Thyroid gland (tissue), 4 donors: ENCODE measurements at regions not wholly inside any gene's neighbourhood (a gene's known extent, or its start where the extent isn't known, plus 50 kb on each side); places are given as distances from the start of the nearest gene placed in this dataset.

Experiments used
- DNase-seq, 2 donors: peaks; one replicate each; pipeline ENCODE4 v3.0.0-alpha.2; 2019
- H3K27ac ChIP-seq, 3 donors: fragments of 200-600 bp; sonication (generic); 1 replicate in 2 of 3; 2 replicates in 1 of 3; pipeline ENCODE4 v1.5.1; 2016 to 2019; ENCODE audit warnings: mild to moderate bottlenecking in 1 of 3, moderate library complexity in 1 of 3
- H3K27me3 ChIP-seq: fragments of 200-600 bp; sonication (generic); one replicate; pipeline ENCODE4 v1.5.1; 2019
- H3K36me3 ChIP-seq, 2 donors: fragments of 200-600 bp; sonication (generic); one replicate each; pipeline ENCODE4 v1.5.1; 2016 to 2019
- H3K4me1 ChIP-seq, 2 donors: fragments of 200-600 bp; sonication (generic); one replicate each; pipeline ENCODE4 v1.5.1; 2017 to 2019
- H3K4me3 ChIP-seq, 3 donors: fragments of 200-600 bp; sonication (generic); replicated peaks in 1 of 3; 1 replicate in 2 of 3; 2 replicates in 1 of 3; pipeline ENCODE4 v1.5.1; 2016; ENCODE audit warnings: mild to moderate bottlenecking in 1 of 3
- H3K9me3 ChIP-seq: fragments of 200-600 bp; sonication (generic); one replicate; pipeline ENCODE4 v1.5.1; 2017
- CTCF ChIP-seq, 6 experiments: fragments of 200-600 bp in 3 of 6; fragments of 450-650 bp in 3 of 6; sonication (generic) in 3 of 6; IDR thresholded peaks; one replicate each; pipeline ENCODE4 v1.5.1; 2016 to 2019; ENCODE audit warnings: antibody characterized with exemption in 6 of 6, mild to moderate bottlenecking in 2 of 6, inconsistent platforms in 1 of 6, moderate library complexity in 1 of 6
- POLR2A ChIP-seq, 2 donors: fragments of 450-650 bp; IDR thresholded peaks; one replicate each; pipeline ENCODE4 v1.6.1; 2017; ENCODE audit warnings: antibody characterized with exemption in 2 of 2, mild to moderate bottlenecking in 2 of 2, moderate library complexity in 1 of 2
- WGBS, 2 donors: methylation state at CpG; one replicate each; pipeline ENCODE4 v1.1.5; 2017; 5-methylcytosine and 5-hydroxymethylcytosine counted together
- intact Hi-C: fragments of 100-400 bp; cut with DNase I; formaldehyde crosslinking; loops from one replicate; pipeline ENCODE4 v1.15.1; 2023

GRCh38 chr2:106580241-106580640 lies 93.1 kb downstream of the CD8B2 start:
- no peaks in the 10 kb centered on the region for H3K9me3 ChIP-seq
- no peak for DNase-seq
- H3K27me3 ChIP-seq: no peaks in the 10 kb centered on the region
- no peak overlapping the region for H3K27ac ChIP-seq
- WGBS, 2 donors: 85 to 92% methylated on average over 5 of the region's 5 CpGs
- intact Hi-C loops: loop anchor here (10.0 kb wide), 1 partner anchor 475 kb away; no protein-coding TSS in a partner anchor
- no peaks in the 10 kb centered on the region for H3K36me3 ChIP-seq
- H3K4me1 ChIP-seq: peaks cover 0 to 14% of the 10 kb centered on the region in 2 donors
- H3K4me3 ChIP-seq: no peak overlapping the region
- TF ChIP-seq POLR2A (IDR thresholded peaks at IDR 0.05) (no peak), CTCF (IDR thresholded peaks at IDR 0.05) (no peak)

GRCh38 chr2:106581328-106581727 lies 94.2 kb downstream of the CD8B2 start:
- H3K4me3 ChIP-seq: no peak overlapping the region
- no peaks in the 10 kb centered on the region for H3K9me3 ChIP-seq
- TF ChIP-seq POLR2A (IDR thresholded peaks at IDR 0.05): no peak
- no peak for TF ChIP-seq CTCF (IDR thresholded peaks at IDR 0.05)
- intact Hi-C loops: loop anchor here (10.0 kb wide), 1 partner anchor 477 kb away; no protein-coding TSS in a partner anchor
- H3K36me3 ChIP-seq: no peaks in the 10 kb centered on the region
- H3K27ac ChIP-seq: no peak overlapping the region
- DNase-seq: no peak
- peaks cover 0 to 9% of the 10 kb centered on the region in 2 donors for H3K4me1 ChIP-seq
- 89 to 91% methylated on average over 7 of the region's 7 CpGs for WGBS, 2 donors
- no peaks in the 10 kb centered on the region for H3K27me3 ChIP-seq

- TF ChIP-seq POLR2A (IDR thresholded peaks at IDR 0.05) (no peak), CTCF (IDR thresholded peaks at IDR 0.05) (no peak)
- Histone ChIP-seq H3K36me3 (no peaks in the 10 kb centered on the region), H3K4me3 (no peak overlapping the region), H3K4me1 (peaks cover 0 to 9% of the 10 kb centered on the region in 2 donors), H3K27me3 (no peaks in the 10 kb centered on the region), H3K9me3 (no peaks in the 10 kb centered on the region), H3K27ac (no peak overlapping the region)
- 52 to 61% methylated on average over 3 of the region's 3 CpGs for WGBS, 2 donors
- intact Hi-C loops: loop anchor here (10.0 kb wide), 1 partner anchor 477 kb away; no protein-coding TSS in a partner anchor
- DNase-seq: no peak
Measured at GRCh38 chr2:106581755-106582147, 94.6 kb downstream of the CD8B2 start.

- Histone ChIP-seq H3K4me3 (no peak overlapping the region), H3K27ac (no peak overlapping the region), H3K4me1 (peaks cover 0 to 5% of the 10 kb centered on the region in 2 donors), H3K36me3 (no peaks in the 10 kb centered on the region), H3K27me3 (no peaks in the 10 kb centered on the region), H3K9me3 (no peaks in the 10 kb centered on the region)
- DNase-seq: peak; percentile 74 to 78
- intact Hi-C loops: loop anchor here (10.0 kb wide), 1 partner anchor 478 kb away; no protein-coding TSS in a partner anchor
- TF ChIP-seq CTCF (IDR thresholded peaks at IDR 0.05) (peak; percentile 43 to 92 (median 80)), POLR2A (IDR thresholded peaks at IDR 0.05) (no peak)
- WGBS, 2 donors: 6% methylated on average over 29 of the region's 29 CpGs
Measured at GRCh38 chr2:106582148-106583143, 95.3 kb downstream of the CD8B2 start.
